ENCODE measurements at regions not wholly inside any gene's neighbourhood (a gene's known extent, or its start where the extent isn't known, plus 50 kb on each side); places are given as distances from the start of the nearest gene placed in this dataset.

- peaks cover 12 to 17% (median 14%) of the 10 kb centered on the region in 3 donors for H3K27me3 Mint-ChIP-seq (ENCODE audit: low read depth in 3 of 3)
- H3K9ac ChIP-seq (ENCODE audit: insufficient read depth, low read length, poor library complexity, severe bottlenecking), result no peak overlapping the region
- H3K4me1 ChIP-seq (ENCODE audit: control insufficient read depth in 1 of 2, insufficient read depth in 2 of 2, low read length in 2 of 2), result no peaks in the 10 kb centered on the region
- H3K4me3 ChIP-seq (replicated peaks in 1 of 3; ENCODE audit: low read depth in 2 of 3, low read length in 3 of 3), result no peak overlapping the region
- peak overlapping the region in 1 of 7 donors; percentile 21 for H3K27ac Mint-ChIP-seq
- no peaks in the 10 kb centered on the region for H3K36me3 ChIP-seq (replicated peaks in 1 of 2; ENCODE audit: control insufficient read depth in 1 of 2, insufficient read depth in 2 of 2, low read length in 2 of 2)
- no peak overlapping the region for H3K4me2 ChIP-seq (replicated peaks; ENCODE audit: extremely low read depth, low read length, poor library complexity, severe bottlenecking)
- peaks cover 0 to 2% (median 0%) of the 10 kb centered on the region in 7 donors for H3K9me3 Mint-ChIP-seq
- H3K4me3 Mint-ChIP-seq, result peak overlapping the region in 1 of 2 donors; percentile 28
- intact Hi-C loops (cut with micrococcal nuclease), result loop anchor here (5.0 to 10.0 kb wide), 2 partner anchors 34 to 52 kb away; partner anchors contain the start of gene MPHOSPH6 (in 1 of the 2)
- peaks cover 0 to 4% of the 10 kb centered on the region in 2 donors for H3K27me3 ChIP-seq (ENCODE audit: control insufficient read depth in 2 of 2, insufficient read depth in 2 of 2, low read length in 2 of 2)
- TF ChIP-seq, protein P1, sequence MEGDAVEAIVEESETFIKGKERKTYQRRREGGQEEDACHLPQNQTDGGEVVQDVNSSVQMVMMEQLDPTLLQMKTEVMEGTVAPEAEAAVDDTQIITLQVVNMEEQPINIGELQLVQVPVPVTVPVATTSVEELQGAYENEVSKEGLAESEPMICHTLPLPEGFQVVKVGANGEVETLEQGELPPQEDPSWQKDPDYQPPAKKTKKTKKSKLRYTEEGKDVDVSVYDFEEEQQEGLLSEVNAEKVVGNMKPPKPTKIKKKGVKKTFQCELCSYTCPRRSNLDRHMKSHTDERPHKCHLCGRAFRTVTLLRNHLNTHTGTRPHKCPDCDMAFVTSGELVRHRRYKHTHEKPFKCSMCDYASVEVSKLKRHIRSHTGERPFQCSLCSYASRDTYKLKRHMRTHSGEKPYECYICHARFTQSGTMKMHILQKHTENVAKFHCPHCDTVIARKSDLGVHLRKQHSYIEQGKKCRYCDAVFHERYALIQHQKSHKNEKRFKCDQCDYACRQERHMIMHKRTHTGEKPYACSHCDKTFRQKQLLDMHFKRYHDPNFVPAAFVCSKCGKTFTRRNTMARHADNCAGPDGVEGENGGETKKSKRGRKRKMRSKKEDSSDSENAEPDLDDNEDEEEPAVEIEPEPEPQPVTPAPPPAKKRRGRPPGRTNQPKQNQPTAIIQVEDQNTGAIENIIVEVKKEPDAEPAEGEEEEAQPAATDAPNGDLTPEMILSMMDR (IDR thresholded peaks at IDR 0.05), result no peak
- no peaks in the 10 kb centered on the region for H3K9me3 ChIP-seq (replicated peaks in 1 of 2; ENCODE audit: control insufficient read depth in 1 of 2, insufficient read depth in 1 of 2, low read length in 2 of 2)
- H3K27ac ChIP-seq (ENCODE audit: low read depth in 1 of 2, low read length in 2 of 2), result no peak overlapping the region
- no peaks in the 10 kb centered on the region for H3K79me2 ChIP-seq (ENCODE audit: insufficient read depth, low read length)
- no peaks in the 10 kb centered on the region for H3K36me3 Mint-ChIP-seq
- DNase-seq, result no peak
- H2AFZ ChIP-seq (ENCODE audit: insufficient read depth, low read depth, low read length, poor library complexity, severe bottlenecking), result no peak overlapping the region
- H3K4me1 Mint-ChIP-seq, result peaks cover 2% of the 10 kb centered on the region
- H4K20me1 ChIP-seq (ENCODE audit: insufficient read depth, low read length), result no peaks in the 10 kb centered on the region
- WGBS (ENCODE audit: insufficient coverage), result 71% methylated on average over 3 of the region's 9 CpGs
Observed at GRCh38 chr16:82226327-82226726, 56.3 kb upstream of the MPHOSPH6 start.

DNA sequence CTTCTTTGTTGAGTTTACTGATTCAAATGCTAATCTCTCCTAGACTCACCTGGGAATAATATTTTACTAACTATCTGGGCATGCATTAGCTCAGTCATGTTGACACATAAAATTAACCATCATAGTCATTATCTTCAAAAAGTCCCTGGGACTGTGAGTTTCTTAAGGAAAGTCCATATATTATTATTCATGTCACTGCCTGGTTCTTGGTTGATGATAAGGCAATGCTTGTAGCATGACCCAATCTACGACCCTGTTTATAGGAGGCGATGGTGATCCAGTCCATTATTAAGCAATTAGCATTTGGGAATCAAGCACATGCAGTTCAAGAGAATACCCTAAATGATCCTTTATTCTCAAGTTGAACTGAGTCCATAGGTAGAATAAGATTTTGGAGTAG, 54.8 kb upstream of the MPHOSPH6 start:
- peak in 1 of 3 donors; percentile 56 for DNase-seq
- Mint-ChIP-seq H3K27me3 (ENCODE audit: low read depth in 3 of 3) (peaks cover 12 to 17% (median 12%) of the 10 kb centered on the region in 3 donors), H3K9me3 (peaks cover 0 to 2% (median 0%) of the 10 kb centered on the region in 7 donors), H3K4me1 (no peaks in the 10 kb centered on the region), H3K4me3 (no peak overlapping the region), H3K36me3 (no peaks in the 10 kb centered on the region), H3K27ac (no peak overlapping the region)
- no peaks in the 10 kb centered on the region for H3K79me2 ChIP-seq (ENCODE audit: insufficient read depth, low read length)
- H3K4me3 ChIP-seq (replicated peaks in 1 of 3; ENCODE audit: low read depth in 2 of 3, low read length in 3 of 3), result no peak overlapping the region
- TF ChIP-seq, protein P1 (IDR thresholded peaks at IDR 0.05), result no peak
- peaks cover 0 to 4% of the 10 kb centered on the region in 2 donors for H3K27me3 ChIP-seq (ENCODE audit: control insufficient read depth in 2 of 2, insufficient read depth in 2 of 2, low read length in 2 of 2)
- no peak overlapping the region for H2AFZ ChIP-seq (ENCODE audit: insufficient read depth, low read depth, low read length, poor library complexity, severe bottlenecking)
- no peaks in the 10 kb centered on the region for H3K36me3 ChIP-seq (replicated peaks in 1 of 2; ENCODE audit: control insufficient read depth in 1 of 2, insufficient read depth in 2 of 2, low read length in 2 of 2)
- H3K4me2 ChIP-seq (replicated peaks; ENCODE audit: extremely low read depth, low read length, poor library complexity, severe bottlenecking), result no peak overlapping the region
- no CpG with 5 or more reads among the region's 2 CpGs for WGBS (ENCODE audit: insufficient coverage)
- no peaks in the 10 kb centered on the region for H4K20me1 ChIP-seq (ENCODE audit: insufficient read depth, low read length)
- H3K27ac ChIP-seq (ENCODE audit: low read depth in 1 of 2, low read length in 2 of 2), result no peak overlapping the region
- H3K4me1 ChIP-seq (ENCODE audit: control insufficient read depth in 1 of 2, insufficient read depth in 2 of 2, low read length in 2 of 2), result no peaks in the 10 kb centered on the region
- no peak overlapping the region for H3K9ac ChIP-seq (ENCODE audit: insufficient read depth, low read length, poor library complexity, severe bottlenecking)
- H3K9me3 ChIP-seq (replicated peaks in 1 of 2; ENCODE audit: control insufficient read depth in 1 of 2, insufficient read depth in 1 of 2, low read length in 2 of 2), result no peaks in the 10 kb centered on the region
- intact Hi-C loops (cut with micrococcal nuclease), result loop anchor here (5.0 to 10.0 kb wide), 2 partner anchors 33 to 50 kb away; partner anchors contain the start of gene MPHOSPH6 (in 1 of the 2)

All from CD14-positive monocyte (primary cell).